ENCODE measurements at regions not wholly inside any gene's neighbourhood (a gene's known extent, or its start where the extent isn't known, plus 50 kb on each side); places are given as distances from the start of the nearest gene placed in this dataset.

DNA sequence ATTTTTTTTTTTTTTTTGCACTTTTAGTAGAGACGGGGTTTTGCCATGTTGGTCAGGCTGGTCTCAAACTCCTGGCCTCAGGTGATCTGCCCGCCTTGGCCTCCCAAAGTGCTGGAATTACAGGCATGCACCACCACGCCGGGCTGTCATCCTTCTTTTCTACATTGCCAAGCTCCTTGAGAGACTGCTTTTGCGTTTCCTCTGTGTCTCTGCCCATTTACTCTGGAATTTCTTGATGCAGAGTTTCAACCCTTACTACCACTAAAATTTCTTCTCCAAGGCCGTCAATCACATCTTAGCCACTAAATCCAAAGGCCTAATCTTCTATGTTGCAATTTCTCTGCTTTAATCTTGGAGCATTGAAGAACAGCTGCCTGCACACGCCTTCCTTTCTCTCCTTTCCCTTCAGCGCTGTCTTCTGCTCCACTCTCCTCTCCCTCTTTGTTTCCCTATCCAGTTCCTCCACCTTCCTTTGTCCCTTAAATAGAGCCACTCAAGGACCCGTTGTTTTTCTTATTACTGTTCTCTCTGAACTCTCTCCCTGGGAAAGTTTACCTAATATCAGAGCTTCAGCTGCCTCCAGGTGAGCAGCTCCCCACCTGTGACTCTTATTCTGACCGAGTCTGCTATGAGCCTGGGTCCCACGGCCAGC lies 98.8 kb downstream of the SLC35B3 start:
- no peaks in the 10 kb centered on the region for H3K79me2 ChIP-seq (ENCODE audit: insufficient read depth, low read length)
- no peaks in the 10 kb centered on the region for H3K4me1 ChIP-seq (ENCODE audit: control insufficient read depth in 1 of 2, insufficient read depth in 2 of 2, low read length in 2 of 2)
- no peak for DNase-seq
- WGBS (ENCODE audit: insufficient coverage), result 81% methylated on average over 9 of the region's 11 CpGs
- H3K4me2 ChIP-seq (replicated peaks; ENCODE audit: extremely low read depth, low read length, poor library complexity, severe bottlenecking), result no peak overlapping the region
- no peaks in the 10 kb centered on the region for H3K27me3 Mint-ChIP-seq (ENCODE audit: low read depth in 3 of 3)
- TF ChIP-seq, protein P1, sequence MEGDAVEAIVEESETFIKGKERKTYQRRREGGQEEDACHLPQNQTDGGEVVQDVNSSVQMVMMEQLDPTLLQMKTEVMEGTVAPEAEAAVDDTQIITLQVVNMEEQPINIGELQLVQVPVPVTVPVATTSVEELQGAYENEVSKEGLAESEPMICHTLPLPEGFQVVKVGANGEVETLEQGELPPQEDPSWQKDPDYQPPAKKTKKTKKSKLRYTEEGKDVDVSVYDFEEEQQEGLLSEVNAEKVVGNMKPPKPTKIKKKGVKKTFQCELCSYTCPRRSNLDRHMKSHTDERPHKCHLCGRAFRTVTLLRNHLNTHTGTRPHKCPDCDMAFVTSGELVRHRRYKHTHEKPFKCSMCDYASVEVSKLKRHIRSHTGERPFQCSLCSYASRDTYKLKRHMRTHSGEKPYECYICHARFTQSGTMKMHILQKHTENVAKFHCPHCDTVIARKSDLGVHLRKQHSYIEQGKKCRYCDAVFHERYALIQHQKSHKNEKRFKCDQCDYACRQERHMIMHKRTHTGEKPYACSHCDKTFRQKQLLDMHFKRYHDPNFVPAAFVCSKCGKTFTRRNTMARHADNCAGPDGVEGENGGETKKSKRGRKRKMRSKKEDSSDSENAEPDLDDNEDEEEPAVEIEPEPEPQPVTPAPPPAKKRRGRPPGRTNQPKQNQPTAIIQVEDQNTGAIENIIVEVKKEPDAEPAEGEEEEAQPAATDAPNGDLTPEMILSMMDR (IDR thresholded peaks at IDR 0.05), result no peak
- H3K9ac ChIP-seq (ENCODE audit: insufficient read depth, low read length, poor library complexity, severe bottlenecking), result no peak overlapping the region
- no peak overlapping the region for H3K27ac ChIP-seq (ENCODE audit: low read depth in 1 of 2, low read length in 2 of 2)
- no peaks in the 10 kb centered on the region for H3K36me3 Mint-ChIP-seq
- peaks cover 0 to 2% (median 0%) of the 10 kb centered on the region in 7 donors for H3K9me3 Mint-ChIP-seq
- intact Hi-C loops (cut with micrococcal nuclease), result no loop called here
- H3K4me1 Mint-ChIP-seq, result no peaks in the 10 kb centered on the region
- no peaks in the 10 kb centered on the region for H3K27me3 ChIP-seq (ENCODE audit: control insufficient read depth in 2 of 2, insufficient read depth in 2 of 2, low read length in 2 of 2)
- H3K36me3 ChIP-seq (replicated peaks in 1 of 2; ENCODE audit: control insufficient read depth in 1 of 2, insufficient read depth in 2 of 2, low read length in 2 of 2), result no peaks in the 10 kb centered on the region
- H3K4me3 ChIP-seq (replicated peaks in 1 of 3; ENCODE audit: low read depth in 2 of 3, low read length in 3 of 3), result no peak overlapping the region
- H3K9me3 ChIP-seq (replicated peaks in 1 of 2; ENCODE audit: control insufficient read depth in 1 of 2, insufficient read depth in 1 of 2, low read length in 2 of 2), result no peaks in the 10 kb centered on the region
- no peak overlapping the region for H2AFZ ChIP-seq (ENCODE audit: insufficient read depth, low read depth, low read length, poor library complexity, severe bottlenecking)
- H3K4me3 Mint-ChIP-seq, result no peak overlapping the region
- H4K20me1 ChIP-seq (ENCODE audit: insufficient read depth, low read length), result no peaks in the 10 kb centered on the region
- H3K27ac Mint-ChIP-seq, result no peak overlapping the region

DNA sequence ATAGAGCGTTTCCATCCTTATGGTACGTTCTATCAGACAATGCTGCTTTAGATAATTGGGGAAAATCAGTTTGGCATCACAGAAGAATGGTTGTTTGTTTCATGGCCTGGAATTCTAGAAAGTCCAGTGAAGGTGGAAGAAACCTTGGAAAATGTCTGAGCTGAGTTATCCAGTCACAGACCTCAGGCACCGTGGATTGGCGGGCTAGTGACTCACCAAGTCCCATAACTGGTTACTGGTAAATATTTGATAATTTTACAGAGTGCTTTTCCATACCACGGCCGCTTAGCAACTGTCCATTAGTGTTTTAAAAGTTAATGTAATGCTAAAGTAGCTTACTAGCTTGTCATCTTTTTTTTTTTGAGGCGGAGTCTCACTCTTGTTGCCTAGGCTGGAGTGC lies 99.4 kb downstream of the SLC35B3 start:
- H3K27ac ChIP-seq (ENCODE audit: low read depth in 1 of 2, low read length in 2 of 2), result no peak overlapping the region
- H4K20me1 ChIP-seq (ENCODE audit: insufficient read depth, low read length), result no peaks in the 10 kb centered on the region
- intact Hi-C loops (cut with micrococcal nuclease), result no loop called here
- no peaks in the 10 kb centered on the region for H3K36me3 ChIP-seq (replicated peaks in 1 of 2; ENCODE audit: control insufficient read depth in 1 of 2, insufficient read depth in 2 of 2, low read length in 2 of 2)
- H3K4me3 ChIP-seq (replicated peaks in 1 of 3; ENCODE audit: low read depth in 2 of 3, low read length in 3 of 3), result no peak overlapping the region
- no peak overlapping the region for H3K4me2 ChIP-seq (replicated peaks; ENCODE audit: extremely low read depth, low read length, poor library complexity, severe bottlenecking)
- no peaks in the 10 kb centered on the region for H3K36me3 Mint-ChIP-seq
- no peaks in the 10 kb centered on the region for H3K9me3 ChIP-seq (replicated peaks in 1 of 2; ENCODE audit: control insufficient read depth in 1 of 2, insufficient read depth in 1 of 2, low read length in 2 of 2)
- H3K27me3 Mint-ChIP-seq (ENCODE audit: low read depth in 3 of 3), result peaks cover 0 to under 1% (median 0%) of the 10 kb centered on the region in 3 donors
- H3K27ac Mint-ChIP-seq, result no peak overlapping the region
- H3K79me2 ChIP-seq (ENCODE audit: insufficient read depth, low read length), result no peaks in the 10 kb centered on the region
- no peak overlapping the region for H3K9ac ChIP-seq (ENCODE audit: insufficient read depth, low read length, poor library complexity, severe bottlenecking)
- no peak overlapping the region for H2AFZ ChIP-seq (ENCODE audit: insufficient read depth, low read depth, low read length, poor library complexity, severe bottlenecking)
- no peaks in the 10 kb centered on the region for H3K9me3 Mint-ChIP-seq
- 95% methylated on average over 6 of the region's 7 CpGs for WGBS (ENCODE audit: insufficient coverage)
- H3K4me1 ChIP-seq (ENCODE audit: control insufficient read depth in 1 of 2, insufficient read depth in 2 of 2, low read length in 2 of 2), result no peaks in the 10 kb centered on the region
- H3K27me3 ChIP-seq (ENCODE audit: control insufficient read depth in 2 of 2, insufficient read depth in 2 of 2, low read length in 2 of 2), result no peaks in the 10 kb centered on the region
- H3K4me1 Mint-ChIP-seq, result no peaks in the 10 kb centered on the region
- DNase-seq, result no peak
- no peak overlapping the region for H3K4me3 Mint-ChIP-seq
- TF ChIP-seq, protein P1 (IDR thresholded peaks at IDR 0.05), result no peak
